ENCODE measurements at regions not wholly inside any gene's neighbourhood (a gene's known extent, or its start where the extent isn't known, plus 50 kb on each side); places are given as distances from the start of the nearest gene placed in this dataset.
A peak's percentile ranks its signal among the peaks of the same experiment; 100 is the strongest.

DNA sequence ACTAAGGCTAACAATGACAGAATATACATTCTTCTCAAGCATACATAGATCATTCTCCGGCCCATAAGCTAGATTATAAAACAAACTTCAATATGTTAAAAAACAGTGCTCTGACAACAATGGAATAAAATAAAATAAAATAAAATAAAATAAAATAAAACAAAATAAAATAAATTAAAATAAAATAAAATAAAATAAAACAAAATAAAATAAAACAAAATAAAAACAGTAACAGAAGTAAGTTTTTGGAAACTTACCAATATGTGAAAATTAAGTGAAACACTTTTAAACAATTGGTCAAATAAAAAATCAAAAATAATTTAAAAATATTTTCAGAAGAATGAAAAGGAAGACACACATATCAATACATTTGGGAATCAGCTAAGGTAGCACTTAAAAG, 1785.8 kb upstream of the PCDH20 start:
- TF ChIP-seq, protein P1, sequence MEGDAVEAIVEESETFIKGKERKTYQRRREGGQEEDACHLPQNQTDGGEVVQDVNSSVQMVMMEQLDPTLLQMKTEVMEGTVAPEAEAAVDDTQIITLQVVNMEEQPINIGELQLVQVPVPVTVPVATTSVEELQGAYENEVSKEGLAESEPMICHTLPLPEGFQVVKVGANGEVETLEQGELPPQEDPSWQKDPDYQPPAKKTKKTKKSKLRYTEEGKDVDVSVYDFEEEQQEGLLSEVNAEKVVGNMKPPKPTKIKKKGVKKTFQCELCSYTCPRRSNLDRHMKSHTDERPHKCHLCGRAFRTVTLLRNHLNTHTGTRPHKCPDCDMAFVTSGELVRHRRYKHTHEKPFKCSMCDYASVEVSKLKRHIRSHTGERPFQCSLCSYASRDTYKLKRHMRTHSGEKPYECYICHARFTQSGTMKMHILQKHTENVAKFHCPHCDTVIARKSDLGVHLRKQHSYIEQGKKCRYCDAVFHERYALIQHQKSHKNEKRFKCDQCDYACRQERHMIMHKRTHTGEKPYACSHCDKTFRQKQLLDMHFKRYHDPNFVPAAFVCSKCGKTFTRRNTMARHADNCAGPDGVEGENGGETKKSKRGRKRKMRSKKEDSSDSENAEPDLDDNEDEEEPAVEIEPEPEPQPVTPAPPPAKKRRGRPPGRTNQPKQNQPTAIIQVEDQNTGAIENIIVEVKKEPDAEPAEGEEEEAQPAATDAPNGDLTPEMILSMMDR (IDR thresholded peaks at IDR 0.05; ENCODE audit: insufficient read depth, low read length, poor library complexity, severe bottlenecking): no peak
- no peak for TF ChIP-seq EZH2phosphoT487 (conservative IDR thresholded peaks at IDR 0.05; ENCODE audit: low read length)

DNA sequence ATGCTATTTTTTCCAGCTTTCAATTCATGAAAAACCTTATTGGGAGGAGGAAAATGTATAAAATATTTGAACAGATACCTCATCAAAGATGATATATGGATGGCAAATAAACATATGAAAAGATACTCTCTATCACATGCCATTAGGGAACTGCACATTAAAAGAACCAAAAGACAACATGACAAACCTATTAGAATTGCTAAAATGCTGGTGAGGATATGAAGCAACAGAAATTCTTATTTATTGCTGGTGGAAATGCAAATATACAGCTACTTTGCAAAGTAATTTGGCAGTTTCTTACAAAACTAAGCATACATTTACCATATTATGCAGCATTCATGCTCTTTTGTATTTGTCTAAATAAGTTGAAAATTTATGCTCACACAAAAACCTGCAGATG, 1783.9 kb upstream of the PCDH20 start:
- Histone ChIP-seq H3K4me3 (ENCODE audit: insufficient read depth, low read length, poor library complexity, severe bottlenecking) (no peak overlapping the region), H3K79me2 (ENCODE audit: insufficient read depth, low read length) (no peaks in the 10 kb centered on the region), H3K27ac (ENCODE audit: low read depth, low read length) (no peak overlapping the region), H2AFZ (ENCODE audit: low read depth, low read length, severe bottlenecking) (no peak overlapping the region), H3K36me3 (ENCODE audit: low read length) (no peaks in the 10 kb centered on the region), H3K9me2 (replicated peaks; ENCODE audit: insufficient read depth, low read length) (no peaks in the 10 kb centered on the region), H4K20me1 (ENCODE audit: low read depth, low read length) (no peaks in the 10 kb centered on the region), H3K4me2 (ENCODE audit: low read depth, low read length, poor library complexity, severe bottlenecking) (no peak overlapping the region), H3K9ac (ENCODE audit: low read length) (no peak overlapping the region), H3K9me3 (ENCODE audit: insufficient read depth, low read length) (no peaks in the 10 kb centered on the region), H3F3A (ENCODE audit: insufficient read depth) (no peaks in the 10 kb centered on the region), H3K27me3 (ENCODE audit: low read length) (no peaks in the 10 kb centered on the region)
- TF ChIP-seq, protein P1 (IDR thresholded peaks at IDR 0.05; ENCODE audit: insufficient read depth, low read length, poor library complexity, severe bottlenecking): no peak
- TF ChIP-seq EZH2phosphoT487 (conservative IDR thresholded peaks at IDR 0.05; ENCODE audit: low read length): no peak

More for the DNA sequence above, 1785.8 kb upstream of the PCDH20 start:
- no peaks in the 10 kb centered on the region for H3K36me3 ChIP-seq (ENCODE audit: low read length)
- H3K79me2 ChIP-seq (ENCODE audit: insufficient read depth, low read length): no peaks in the 10 kb centered on the region
- no peak overlapping the region for H3K4me3 ChIP-seq (ENCODE audit: insufficient read depth, low read length, poor library complexity, severe bottlenecking)
- H3F3A ChIP-seq (ENCODE audit: insufficient read depth): no peaks in the 10 kb centered on the region
- no peaks in the 10 kb centered on the region for H3K27me3 ChIP-seq (ENCODE audit: low read length)
- no peaks in the 10 kb centered on the region for H3K9me2 ChIP-seq (replicated peaks; ENCODE audit: insufficient read depth, low read length)
- no peak overlapping the region for H3K4me2 ChIP-seq (ENCODE audit: low read depth, low read length, poor library complexity, severe bottlenecking)
- H3K9ac ChIP-seq (ENCODE audit: low read length): no peak overlapping the region
- H2AFZ ChIP-seq (ENCODE audit: low read depth, low read length, severe bottlenecking): no peak overlapping the region
- no peaks in the 10 kb centered on the region for H3K9me3 ChIP-seq (ENCODE audit: insufficient read depth, low read length)
- H3K27ac ChIP-seq (ENCODE audit: low read depth, low read length): no peak overlapping the region
- no peaks in the 10 kb centered on the region for H4K20me1 ChIP-seq (ENCODE audit: low read depth, low read length)

DNA sequence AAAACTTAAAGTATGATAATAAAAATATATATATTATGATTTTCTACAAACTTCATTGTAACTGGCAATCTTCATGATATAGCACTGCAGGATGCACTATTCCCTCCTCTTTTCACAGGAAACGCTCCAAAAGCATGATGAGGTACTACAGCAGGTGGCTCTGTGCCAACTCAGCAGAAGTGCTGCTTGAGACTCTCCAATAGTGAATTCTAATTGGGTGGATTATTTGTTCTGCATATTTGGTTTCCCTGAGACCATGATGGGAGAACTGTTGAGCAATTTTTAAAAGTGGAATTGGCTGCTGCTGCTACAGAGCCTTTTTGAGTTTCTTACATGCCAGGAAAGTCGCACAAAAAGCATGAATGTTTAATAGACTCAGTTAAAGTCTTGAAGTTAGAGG, 1782.4 kb upstream of the PCDH20 start:
- Histone ChIP-seq H3K36me3 (ENCODE audit: low read length) (no peaks in the 10 kb centered on the region), H3K4me3 (ENCODE audit: insufficient read depth, low read length, poor library complexity, severe bottlenecking) (no peak overlapping the region), H3K79me2 (ENCODE audit: insufficient read depth, low read length) (no peaks in the 10 kb centered on the region), H3K9me3 (ENCODE audit: insufficient read depth, low read length) (no peaks in the 10 kb centered on the region), H3K9ac (ENCODE audit: low read length) (no peak overlapping the region), H3K9me2 (replicated peaks; ENCODE audit: insufficient read depth, low read length) (no peaks in the 10 kb centered on the region), H3K27ac (ENCODE audit: low read depth, low read length) (no peak overlapping the region), H3K27me3 (ENCODE audit: low read length) (no peaks in the 10 kb centered on the region), H3K4me2 (ENCODE audit: low read depth, low read length, poor library complexity, severe bottlenecking) (no peak overlapping the region), H3F3A (ENCODE audit: insufficient read depth) (no peaks in the 10 kb centered on the region), H2AFZ (ENCODE audit: low read depth, low read length, severe bottlenecking) (peak overlapping the region; percentile 24), H4K20me1 (ENCODE audit: low read depth, low read length) (no peaks in the 10 kb centered on the region)
- TF ChIP-seq EZH2phosphoT487 (conservative IDR thresholded peaks at IDR 0.05; ENCODE audit: low read length): no peak
- TF ChIP-seq, protein P1 (IDR thresholded peaks at IDR 0.05; ENCODE audit: insufficient read depth, low read length, poor library complexity, severe bottlenecking): no peak

All from SU-DHL-6 (cell line).